ENCODE measurements at regions not wholly inside any gene's neighbourhood (a gene's known extent, or its start where the extent isn't known, plus 50 kb on each side); places are given as distances from the start of the nearest gene placed in this dataset.

- Histone ChIP-seq H3K79me2 (no peaks in the 10 kb centered on the region), H3K27ac (no peak overlapping the region), H3K4me1 (no peaks in the 10 kb centered on the region), H2AFZ (no peak overlapping the region), H3K27me3 (ENCODE audit: control insufficient read depth, insufficient read depth, low read length) (no peaks in the 10 kb centered on the region), H3K4me2 (ENCODE audit: low read length) (no peak overlapping the region), H3K36me3 (ENCODE audit: control insufficient read depth, insufficient read depth, low read length) (no peaks in the 10 kb centered on the region), H3K9me3 (ENCODE audit: control insufficient read depth, low read length) (no peaks in the 10 kb centered on the region), H3K4me3 (ENCODE audit: low read depth, low read length) (no peak overlapping the region), H3K9ac (no peak overlapping the region)
- TF ChIP-seq, protein P1, sequence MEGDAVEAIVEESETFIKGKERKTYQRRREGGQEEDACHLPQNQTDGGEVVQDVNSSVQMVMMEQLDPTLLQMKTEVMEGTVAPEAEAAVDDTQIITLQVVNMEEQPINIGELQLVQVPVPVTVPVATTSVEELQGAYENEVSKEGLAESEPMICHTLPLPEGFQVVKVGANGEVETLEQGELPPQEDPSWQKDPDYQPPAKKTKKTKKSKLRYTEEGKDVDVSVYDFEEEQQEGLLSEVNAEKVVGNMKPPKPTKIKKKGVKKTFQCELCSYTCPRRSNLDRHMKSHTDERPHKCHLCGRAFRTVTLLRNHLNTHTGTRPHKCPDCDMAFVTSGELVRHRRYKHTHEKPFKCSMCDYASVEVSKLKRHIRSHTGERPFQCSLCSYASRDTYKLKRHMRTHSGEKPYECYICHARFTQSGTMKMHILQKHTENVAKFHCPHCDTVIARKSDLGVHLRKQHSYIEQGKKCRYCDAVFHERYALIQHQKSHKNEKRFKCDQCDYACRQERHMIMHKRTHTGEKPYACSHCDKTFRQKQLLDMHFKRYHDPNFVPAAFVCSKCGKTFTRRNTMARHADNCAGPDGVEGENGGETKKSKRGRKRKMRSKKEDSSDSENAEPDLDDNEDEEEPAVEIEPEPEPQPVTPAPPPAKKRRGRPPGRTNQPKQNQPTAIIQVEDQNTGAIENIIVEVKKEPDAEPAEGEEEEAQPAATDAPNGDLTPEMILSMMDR (IDR thresholded peaks at IDR 0.05): no peak
These were observed 92.0 kb downstream of the DIRAS3 start for GRCh38 chr1:67958472-67958871.

DNA sequence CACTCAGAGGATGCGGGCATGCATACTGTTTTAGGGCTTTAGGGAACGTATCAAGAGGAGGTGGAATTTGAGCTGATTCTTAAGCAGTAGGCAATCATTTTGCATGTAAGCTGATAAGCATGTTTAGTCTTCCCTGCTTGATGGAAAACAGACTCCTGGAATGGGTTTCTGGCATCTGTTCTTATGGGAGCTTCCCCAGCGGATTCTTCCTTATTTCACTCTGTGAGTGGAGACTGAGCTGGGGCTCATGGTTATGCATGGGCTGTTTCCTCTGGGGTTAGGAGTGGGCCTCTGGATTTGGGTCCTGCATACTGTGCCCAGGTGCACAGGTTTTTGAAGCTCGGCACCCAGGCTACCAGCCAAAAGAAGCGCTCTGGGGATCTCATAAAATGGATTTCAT lies 93.4 kb downstream of the DIRAS3 start:
- H2AFZ ChIP-seq: no peak overlapping the region
- no peaks in the 10 kb centered on the region for H3K36me3 ChIP-seq (ENCODE audit: control insufficient read depth, insufficient read depth, low read length)
- H3K4me2 ChIP-seq (ENCODE audit: low read length): no peak overlapping the region
- TF ChIP-seq, protein P1 (IDR thresholded peaks at IDR 0.05): no peak
- H3K9ac ChIP-seq: no peak overlapping the region
- H3K27me3 ChIP-seq (ENCODE audit: control insufficient read depth, insufficient read depth, low read length): no peaks in the 10 kb centered on the region
- H3K9me3 ChIP-seq (ENCODE audit: control insufficient read depth, low read length): no peaks in the 10 kb centered on the region
- H3K4me3 ChIP-seq (ENCODE audit: low read depth, low read length): no peak overlapping the region
- H3K4me1 ChIP-seq: no peaks in the 10 kb centered on the region
- H3K79me2 ChIP-seq: no peaks in the 10 kb centered on the region
- H3K27ac ChIP-seq: no peak overlapping the region

- Histone ChIP-seq H3K4me3 (ENCODE audit: low read depth, low read length) (no peak overlapping the region), H2AFZ (no peak overlapping the region), H3K9me3 (ENCODE audit: control insufficient read depth, low read length) (no peaks in the 10 kb centered on the region), H3K4me1 (no peaks in the 10 kb centered on the region), H3K79me2 (no peaks in the 10 kb centered on the region), H3K27ac (no peak overlapping the region), H3K27me3 (ENCODE audit: control insufficient read depth, insufficient read depth, low read length) (no peaks in the 10 kb centered on the region), H3K36me3 (ENCODE audit: control insufficient read depth, insufficient read depth, low read length) (no peaks in the 10 kb centered on the region), H3K9ac (no peak overlapping the region), H3K4me2 (ENCODE audit: low read length) (no peak overlapping the region)
- TF ChIP-seq, protein P1 (IDR thresholded peaks at IDR 0.05): no peak
These were observed 94.3 kb downstream of the DIRAS3 start for GRCh38 chr1:67956116-67956515.

DNA sequence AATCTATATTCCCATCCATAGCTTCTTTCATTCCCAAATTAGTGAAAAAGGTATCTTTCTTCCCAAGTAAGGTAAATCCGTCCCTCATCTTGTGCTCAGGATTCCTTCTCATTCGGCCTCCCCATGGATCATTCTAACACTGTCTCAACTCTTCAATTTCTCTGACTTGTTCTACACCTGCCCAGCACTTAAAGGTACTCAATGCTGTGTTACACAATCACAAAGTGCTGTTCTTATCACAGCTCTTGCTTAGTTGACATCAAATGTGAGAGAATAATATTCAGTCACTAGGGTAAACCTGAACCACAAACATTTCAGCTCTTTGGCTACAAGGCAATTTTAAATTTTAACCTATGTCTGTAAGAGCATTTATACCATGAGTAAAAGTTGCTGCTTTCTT lies 94.8 kb downstream of the DIRAS3 start:
- Histone ChIP-seq H3K27me3 (ENCODE audit: control insufficient read depth, insufficient read depth, low read length) (no peaks in the 10 kb centered on the region), H3K4me1 (no peaks in the 10 kb centered on the region), H3K4me3 (ENCODE audit: low read depth, low read length) (no peak overlapping the region), H3K36me3 (ENCODE audit: control insufficient read depth, insufficient read depth, low read length) (no peaks in the 10 kb centered on the region), H2AFZ (no peak overlapping the region), H3K9me3 (ENCODE audit: control insufficient read depth, low read length) (no peaks in the 10 kb centered on the region), H3K27ac (no peak overlapping the region), H3K79me2 (no peaks in the 10 kb centered on the region), H3K9ac (no peak overlapping the region), H3K4me2 (ENCODE audit: low read length) (no peak overlapping the region)
- TF ChIP-seq, protein P1 (IDR thresholded peaks at IDR 0.05): no peak

- H3K36me3 ChIP-seq (ENCODE audit: control insufficient read depth, insufficient read depth, low read length): no peaks in the 10 kb centered on the region
- no peaks in the 10 kb centered on the region for H3K27me3 ChIP-seq (ENCODE audit: control insufficient read depth, insufficient read depth, low read length)
- H3K9ac ChIP-seq: no peak overlapping the region
- no peak overlapping the region for H3K4me3 ChIP-seq (ENCODE audit: low read depth, low read length)
- no peak overlapping the region for H2AFZ ChIP-seq
- H3K4me2 ChIP-seq (ENCODE audit: low read length): no peak overlapping the region
- peaks cover 3% of the 10 kb centered on the region for H3K4me1 ChIP-seq
- no peak overlapping the region for H3K27ac ChIP-seq
- no peaks in the 10 kb centered on the region for H3K79me2 ChIP-seq
- H3K9me3 ChIP-seq (ENCODE audit: control insufficient read depth, low read length): no peaks in the 10 kb centered on the region
- TF ChIP-seq, protein P1 (IDR thresholded peaks at IDR 0.05): no peak
These were observed 97.1 kb downstream of the DIRAS3 start for GRCh38 chr1:67953301-67953700.

Data from parathyroid adenoma (tissue), 2 donors.